Esophagus (tissue), 2 donors: ENCODE measurements at regions not wholly inside any gene's neighbourhood (a gene's known extent, or its start where the extent isn't known, plus 50 kb on each side); places are given as distances from the start of the nearest gene placed in this dataset.

Experiments used
- H3K27ac ChIP-seq, 2 donors: one replicate each; pipeline ENCODE4 v1.5.1; 2013; ENCODE audit warnings: low read depth in 2 of 2, mild to moderate bottlenecking in 2 of 2, inconsistent platforms in 1 of 2, low read length in 1 of 2, moderate library complexity in 1 of 2
- H3K27me3 ChIP-seq, 2 donors: one replicate each; pipeline ENCODE4 v1.6.1; 2013; ENCODE audit warnings: low read length in 2 of 2, control low read depth in 1 of 2, mild to moderate bottlenecking in 1 of 2; ENCODE audit not compliant: insufficient read depth in 2 of 2, control insufficient read depth in 1 of 2
- H3K36me3 ChIP-seq, 2 donors: one replicate each; pipeline ENCODE4 v1.6.1; 2013; ENCODE audit warnings: low read length in 1 of 2; ENCODE audit not compliant: control insufficient read depth in 2 of 2, insufficient read depth in 2 of 2
- H3K4me1 ChIP-seq, 2 donors: one replicate each; pipeline ENCODE4 v1.6.1; 2013; ENCODE audit warnings: low read length in 1 of 2; ENCODE audit not compliant: control insufficient read depth in 2 of 2, insufficient read depth in 2 of 2
- H3K4me3 ChIP-seq, 2 donors: one replicate each; pipeline ENCODE4 v1.5.1; 2013; ENCODE audit warnings: low read length in 2 of 2, mild to moderate bottlenecking in 2 of 2, low read depth in 1 of 2, moderate library complexity in 1 of 2
- H3K9me3 ChIP-seq, 2 donors: one replicate each; pipeline ENCODE4 v1.6.1; 2013; ENCODE audit warnings: mild to moderate bottlenecking in 2 of 2, low read depth in 1 of 2, low read length in 1 of 2, moderate library complexity in 1 of 2; ENCODE audit not compliant: control insufficient read depth in 2 of 2, insufficient read depth in 1 of 2
- WGBS, 2 donors: extraction: QIAGEN DNeasy Blood & Tissue Kit; methylation state at CpG; one replicate each; pipeline ENCODE4 v1.1.7; 2013; 5-methylcytosine and 5-hydroxymethylcytosine counted together
- donor health status: healthy with polysubstance abuse.
- donor health status: Bipolar disorder and iron deficiency.

DNA sequence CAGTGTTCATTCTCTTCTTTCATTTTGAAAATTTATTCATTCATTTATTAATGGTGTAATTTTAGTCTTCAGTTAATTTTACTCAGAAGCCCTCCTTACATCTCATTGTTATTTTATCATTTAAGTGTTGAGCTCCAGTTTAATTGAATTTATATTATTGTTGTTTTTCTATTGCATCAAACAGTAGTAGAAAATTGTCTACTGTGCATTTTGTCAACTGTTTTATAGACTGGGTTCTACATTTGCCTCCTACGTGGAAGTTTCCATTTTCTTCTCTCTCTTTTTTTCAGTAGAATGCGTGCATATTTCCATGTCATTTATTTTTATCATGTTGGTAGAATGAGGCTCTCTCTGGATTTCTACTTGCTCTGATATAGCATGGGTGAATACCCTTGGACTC is 487.4 kb downstream of the NR2F2 start:
- H3K4me1 ChIP-seq: no peaks in the 10 kb centered on the region
- H3K9me3 ChIP-seq: no peaks in the 10 kb centered on the region
- no peaks in the 10 kb centered on the region for H3K36me3 ChIP-seq
- H3K4me3 ChIP-seq: no peak overlapping the region
- 86 to 92% methylated on average over 2 of the region's 2 CpGs for WGBS, 2 donors
- H3K27ac ChIP-seq: no peak overlapping the region
- no peaks in the 10 kb centered on the region for H3K27me3 ChIP-seq

DNA sequence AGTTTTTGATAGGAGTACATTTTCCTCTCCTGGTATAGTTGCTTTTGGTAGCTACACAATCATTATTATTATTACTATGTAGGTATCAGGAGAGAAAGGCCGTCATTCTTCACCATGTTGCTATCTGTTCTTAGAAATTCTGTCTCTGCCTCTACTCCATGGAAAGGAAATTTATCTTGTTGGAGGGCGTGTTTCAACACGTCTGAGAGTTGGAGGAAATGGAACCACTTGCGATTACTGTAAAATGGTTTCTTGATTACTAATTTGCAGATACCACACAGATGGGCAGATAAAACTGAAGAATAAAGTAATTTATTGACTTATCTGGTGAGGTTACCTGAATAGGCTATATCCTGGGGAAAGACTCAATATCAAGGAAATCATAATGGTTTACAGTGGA is 488.4 kb downstream of the NR2F2 start:
- Histone ChIP-seq H3K9me3 (no peaks in the 10 kb centered on the region), H3K4me1 (no peaks in the 10 kb centered on the region), H3K27me3 (no peaks in the 10 kb centered on the region), H3K36me3 (no peaks in the 10 kb centered on the region), H3K27ac (no peak overlapping the region), H3K4me3 (no peak overlapping the region)
- WGBS, 2 donors: 76 to 82% methylated on average over 4 of the region's 4 CpGs

DNA sequence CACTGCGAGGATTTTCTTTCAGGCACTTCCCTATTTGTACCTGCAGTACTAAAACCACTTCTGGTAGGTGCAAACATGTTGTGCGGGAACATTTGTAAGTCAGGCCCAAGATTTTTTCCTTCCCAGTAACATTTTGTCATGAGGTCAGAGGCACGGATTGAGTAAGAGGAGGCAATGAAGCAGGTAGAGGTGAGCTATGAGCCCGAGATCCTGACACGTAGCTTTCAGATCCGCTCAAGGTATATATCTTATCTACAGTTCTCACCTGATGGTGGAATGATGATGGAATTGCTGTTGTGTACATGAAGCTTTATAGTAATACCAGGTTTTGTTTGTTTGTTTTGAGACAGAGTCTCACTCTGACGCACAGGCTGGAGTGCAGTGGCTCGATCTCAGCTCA is 497.5 kb downstream of the NR2F2 start:
- WGBS, 2 donors: 77 to 86% methylated on average over 8 of the region's 8 CpGs
- Histone ChIP-seq H3K4me3 (no peak overlapping the region), H3K27ac (no peak overlapping the region), H3K9me3 (no peaks in the 10 kb centered on the region), H3K4me1 (no peaks in the 10 kb centered on the region), H3K27me3 (no peaks in the 10 kb centered on the region), H3K36me3 (no peaks in the 10 kb centered on the region)

DNA sequence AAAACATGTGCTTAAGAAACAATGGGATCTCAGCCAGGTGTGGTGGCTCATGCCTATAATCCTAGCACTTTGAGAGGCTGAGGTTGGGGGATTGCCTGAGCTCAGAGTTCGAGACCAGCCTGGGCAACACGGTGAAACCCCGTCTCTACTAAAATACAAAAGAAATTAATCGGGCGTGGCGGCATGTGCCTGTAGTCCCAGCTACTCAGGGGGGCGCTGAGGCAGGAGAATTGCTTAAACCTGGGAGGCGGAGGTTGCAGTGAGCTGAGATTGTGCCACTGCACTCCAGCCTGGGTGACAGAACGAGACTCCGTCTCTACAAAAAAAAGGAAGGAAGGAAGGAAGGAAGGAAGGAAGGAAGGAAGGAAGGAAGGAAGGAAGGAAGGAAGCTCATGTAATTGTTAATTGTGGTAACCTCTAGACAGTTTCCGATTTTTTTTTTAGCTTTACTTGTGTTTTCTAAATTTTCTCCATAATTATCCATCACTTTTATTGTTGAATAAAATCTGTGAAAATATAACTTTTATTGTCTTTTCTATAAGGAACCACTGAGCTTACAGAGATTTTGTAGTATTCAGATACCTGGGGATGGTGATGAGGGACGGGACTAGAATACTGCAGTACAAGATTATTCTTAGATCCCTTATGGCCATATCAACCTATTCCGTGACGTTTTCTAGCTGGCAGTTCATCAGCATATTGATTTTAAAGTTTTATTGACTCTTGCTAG is 506.9 kb downstream of the NR2F2 start:
- H3K27me3 ChIP-seq: no peaks in the 10 kb centered on the region
- H3K27ac ChIP-seq: no peak overlapping the region
- no peaks in the 10 kb centered on the region for H3K36me3 ChIP-seq
- peaks cover 0 to 3% of the 10 kb centered on the region in 2 donors for H3K9me3 ChIP-seq
- WGBS, 2 donors: 77 to 85% methylated on average over 12 to 14 of the region's 14 CpGs
- H3K4me3 ChIP-seq: no peak overlapping the region
- H3K4me1 ChIP-seq: no peaks in the 10 kb centered on the region

DNA sequence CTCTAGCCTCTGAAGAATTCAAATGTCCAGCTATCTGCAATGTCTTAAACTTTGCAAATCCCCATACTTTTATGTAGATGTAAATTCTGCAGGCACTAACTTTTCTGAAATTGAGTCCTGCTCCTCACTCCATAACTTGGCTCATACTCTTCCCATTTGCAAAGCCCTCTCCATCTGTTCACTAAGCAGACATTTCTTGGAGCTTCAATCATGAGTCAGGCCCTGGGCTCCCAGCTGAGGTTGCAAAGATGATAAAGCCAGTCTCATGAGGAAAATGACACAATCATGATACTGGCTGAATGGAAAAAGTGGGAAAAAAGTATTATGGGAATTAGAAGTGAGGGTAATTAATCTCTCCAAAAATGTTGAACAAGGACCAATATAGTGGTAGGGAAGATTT is 507.6 kb downstream of the NR2F2 start:
- no peaks in the 10 kb centered on the region for H3K27me3 ChIP-seq
- no peak overlapping the region for H3K4me3 ChIP-seq
- H3K27ac ChIP-seq: no peak overlapping the region
- no peaks in the 10 kb centered on the region for H3K36me3 ChIP-seq
- H3K9me3 ChIP-seq: peaks cover 0 to 3% of the 10 kb centered on the region in 2 donors
- H3K4me1 ChIP-seq: no peaks in the 10 kb centered on the region

DNA sequence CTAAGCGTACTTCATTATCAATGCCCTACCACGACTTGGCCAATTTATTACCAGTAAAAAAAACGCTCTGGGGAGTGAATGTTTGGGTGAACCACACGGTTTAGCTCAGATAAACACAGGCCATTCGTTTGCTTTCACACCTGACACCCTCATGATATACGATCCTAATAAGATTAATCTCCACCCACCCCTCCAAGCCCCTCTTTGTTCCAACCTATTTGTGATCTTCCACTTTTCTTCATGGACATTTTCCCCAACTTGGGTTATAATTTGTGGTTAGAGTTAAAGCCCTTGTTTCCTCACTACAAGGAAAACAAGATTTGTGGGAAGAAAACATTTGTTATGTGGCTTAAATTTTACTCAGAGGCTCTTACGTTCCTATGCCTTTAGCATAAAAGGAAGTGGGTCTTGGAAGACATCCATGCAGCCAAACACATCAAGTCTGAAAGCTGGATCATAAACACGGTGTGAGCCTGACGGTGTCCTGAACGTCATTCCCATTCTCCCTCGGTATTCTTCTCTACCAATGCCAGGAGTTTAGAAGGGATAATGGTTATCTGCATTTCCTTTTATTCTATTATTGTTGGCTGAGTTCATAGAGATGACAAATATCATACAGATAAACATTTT is 518.9 kb downstream of the NR2F2 start:
- Histone ChIP-seq H3K4me1 (no peaks in the 10 kb centered on the region), H3K4me3 (no peak overlapping the region), H3K36me3 (no peaks in the 10 kb centered on the region), H3K27ac (no peak overlapping the region), H3K27me3 (no peaks in the 10 kb centered on the region), H3K9me3 (peaks cover 0 to 3% of the 10 kb centered on the region in 2 donors)
- 16 to 28% methylated on average over 11 of the region's 11 CpGs for WGBS, 2 donors

DNA sequence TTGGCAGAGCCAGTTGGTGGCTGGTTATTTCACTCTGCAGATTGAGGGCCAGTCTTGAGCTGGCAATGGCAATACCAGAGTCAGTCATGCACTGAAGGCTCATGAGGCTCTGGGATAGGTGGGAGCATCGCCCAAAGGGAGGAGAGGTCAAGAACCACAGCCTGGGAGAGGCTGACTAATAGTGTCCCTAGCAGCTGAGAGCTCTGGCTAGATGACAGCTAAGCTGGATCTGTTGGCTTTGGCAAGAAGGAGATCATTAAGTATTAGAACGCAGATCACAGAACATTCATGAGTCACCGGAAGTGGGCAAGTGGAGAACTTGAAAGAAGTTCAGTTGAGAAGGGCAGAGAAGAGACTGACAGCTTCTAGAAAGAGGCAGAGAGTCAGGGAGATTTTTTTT is 521.1 kb downstream of the NR2F2 start:
- Histone ChIP-seq H3K9me3 (no peaks in the 10 kb centered on the region), H3K27me3 (no peaks in the 10 kb centered on the region), H3K36me3 (no peaks in the 10 kb centered on the region), H3K27ac (no peak overlapping the region), H3K4me3 (no peak overlapping the region), H3K4me1 (no peaks in the 10 kb centered on the region)
- 43 to 60% methylated on average over 3 of the region's 3 CpGs for WGBS, 2 donors

DNA sequence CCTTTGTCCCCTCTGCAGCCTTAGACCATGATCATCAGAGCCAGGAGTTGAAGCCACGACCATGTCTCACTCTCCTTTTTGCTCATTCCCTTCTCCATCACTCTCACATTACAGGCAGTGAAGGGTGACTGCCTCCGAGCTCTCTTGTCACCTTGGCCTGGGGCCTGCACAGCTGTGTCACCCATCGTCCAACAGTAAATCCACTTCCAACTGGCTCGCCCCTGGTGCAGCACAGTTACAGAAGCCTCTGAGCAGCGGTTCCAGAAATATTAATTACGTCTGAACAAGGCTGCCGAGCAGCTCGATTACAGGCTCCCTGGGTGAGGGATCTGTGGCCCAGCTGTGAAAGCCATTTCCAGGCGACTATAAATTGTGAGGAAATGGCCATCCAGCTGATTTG is 528.2 kb downstream of the NR2F2 start:
- no peaks in the 10 kb centered on the region for H3K27me3 ChIP-seq
- no peaks in the 10 kb centered on the region for H3K36me3 ChIP-seq
- H3K9me3 ChIP-seq: no peaks in the 10 kb centered on the region
- no peaks in the 10 kb centered on the region for H3K4me1 ChIP-seq
- WGBS, 2 donors: 74 to 75% methylated on average over 9 of the region's 9 CpGs
- no peak overlapping the region for H3K27ac ChIP-seq
- no peak overlapping the region for H3K4me3 ChIP-seq

DNA sequence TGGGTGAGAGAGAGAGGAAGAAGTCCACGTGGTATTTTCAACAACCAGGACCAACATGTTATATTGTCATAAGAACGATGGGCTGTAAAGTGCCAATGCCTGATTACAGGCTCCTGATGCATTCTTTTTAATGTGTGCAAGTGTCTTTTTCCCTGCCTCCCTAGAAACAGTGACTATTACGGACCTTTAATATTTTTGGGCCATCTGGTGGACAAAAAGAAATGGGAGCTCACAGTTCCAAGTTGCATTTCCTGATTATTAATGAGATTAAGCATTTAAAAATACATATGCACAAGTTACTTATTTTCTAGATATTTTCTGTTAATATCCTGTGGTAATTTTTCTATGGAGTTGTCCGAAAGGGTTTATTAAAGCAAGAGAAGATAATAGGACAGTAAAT is 530.2 kb downstream of the NR2F2 start:
- Histone ChIP-seq H3K27ac (no peak overlapping the region), H3K9me3 (no peaks in the 10 kb centered on the region), H3K36me3 (no peaks in the 10 kb centered on the region), H3K4me3 (no peak overlapping the region), H3K4me1 (no peaks in the 10 kb centered on the region), H3K27me3 (no peaks in the 10 kb centered on the region)
- WGBS, 2 donors: 51 to 62% methylated on average over 4 of the region's 4 CpGs

DNA sequence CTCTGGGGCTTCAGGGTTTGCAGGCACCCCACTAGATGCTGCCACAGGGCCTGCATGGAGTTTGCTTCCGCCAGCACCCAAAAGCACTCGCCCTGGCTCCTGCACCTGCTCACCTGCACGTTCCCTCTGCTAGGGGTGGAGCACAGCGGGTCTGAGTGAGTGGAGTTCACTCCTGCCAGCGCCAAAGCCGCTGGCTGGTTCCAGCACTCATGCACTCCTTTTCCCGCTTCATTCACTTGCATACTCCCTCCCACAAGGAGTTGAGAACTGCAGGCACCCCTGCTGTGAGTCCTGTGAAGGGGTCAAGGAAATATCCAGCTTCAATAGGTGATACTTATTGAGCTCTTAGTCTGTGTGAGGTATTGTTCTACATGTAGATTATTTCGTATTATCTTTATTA is 537.5 kb downstream of the NR2F2 start:
- WGBS, 2 donors: 75 to 83% methylated on average over 8 of the region's 8 CpGs

More for the DNA sequence above, 537.5 kb downstream of the NR2F2 start:
- Histone ChIP-seq H3K9me3 (peaks cover 5 to 9% of the 10 kb centered on the region in 2 donors), H3K36me3 (no peaks in the 10 kb centered on the region), H3K4me1 (no peaks in the 10 kb centered on the region), H3K4me3 (no peak overlapping the region), H3K27me3 (no peaks in the 10 kb centered on the region), H3K27ac (no peak overlapping the region)
